ENCODE measurements at regions not wholly inside any gene's neighbourhood (a gene's known extent, or its start where the extent isn't known, plus 50 kb on each side); places are given as distances from the start of the nearest gene placed in this dataset.

- no peak overlapping the region for H3K4me2 ChIP-seq (ENCODE audit: insufficient read depth, low read length)
- H3K4me1 ChIP-seq (ENCODE audit: insufficient read depth, low read length) = peaks cover 39% of the 10 kb centered on the region
- ATAC-seq (ENCODE audit: insufficient read depth, low read depth) (no peak), DNase-seq (peak; percentile 1)
- no peaks in the 10 kb centered on the region for H3K9me3 ChIP-seq (ENCODE audit: insufficient read depth, low read length, severe bottlenecking)
- H4K20me1 ChIP-seq (ENCODE audit: insufficient read depth, low read length) = no peaks in the 10 kb centered on the region
- TF ChIP-seq CTCF (IDR thresholded peaks at IDR 0.05; ENCODE audit: borderline replicate concordance, extremely low read depth, low read length, poor library complexity, severe bottlenecking) (no peak), EZH2 (IDR thresholded peaks at IDR 0.05; ENCODE audit: borderline replicate concordance, low read depth, low read length, severe bottlenecking) (no peak)
- H3K27ac ChIP-seq (ENCODE audit: low read length) = no peak overlapping the region; the same call in 1 of the 2 replicates
- no peak overlapping the region for H3K9ac ChIP-seq (ENCODE audit: low read depth, low read length)
- no peak overlapping the region for H3K4me3 ChIP-seq (ENCODE audit: low read depth in 1 of 2, low read length in 2 of 2)
- H3K27me3 ChIP-seq (ENCODE audit: insufficient read depth, low read length, poor library complexity) = no peaks in the 10 kb centered on the region
- no peaks in the 10 kb centered on the region for H3K36me3 ChIP-seq (ENCODE audit: insufficient read depth, low read length)
- no peak overlapping the region for H2AFZ ChIP-seq (ENCODE audit: low read depth, low read length)
- H3K79me2 ChIP-seq (ENCODE audit: insufficient read depth, low read length) = no peaks in the 10 kb centered on the region
These were observed 317.5 kb upstream of the RTL1 start for GRCh38 chr14:101220921-101221510.

- Histone ChIP-seq H3K4me3 (ENCODE audit: low read depth in 1 of 2, low read length in 2 of 2) (no peak overlapping the region), H3K9ac (ENCODE audit: low read depth, low read length) (no peak overlapping the region), H3K9me3 (ENCODE audit: insufficient read depth, low read length, severe bottlenecking) (no peaks in the 10 kb centered on the region), H3K79me2 (ENCODE audit: insufficient read depth, low read length) (no peaks in the 10 kb centered on the region), H3K27me3 (ENCODE audit: insufficient read depth, low read length, poor library complexity) (no peaks in the 10 kb centered on the region), H3K27ac (ENCODE audit: low read length) (peak overlapping the region; percentile 54), H2AFZ (ENCODE audit: low read depth, low read length) (no peak overlapping the region), H4K20me1 (ENCODE audit: insufficient read depth, low read length) (no peaks in the 10 kb centered on the region), H3K4me2 (ENCODE audit: insufficient read depth, low read length) (no peak overlapping the region), H3K36me3 (ENCODE audit: insufficient read depth, low read length) (no peaks in the 10 kb centered on the region), H3K4me1 (ENCODE audit: insufficient read depth, low read length) (peaks cover 45% of the 10 kb centered on the region)
- peak; percentile 3 for DNase-seq
- ATAC-seq (ENCODE audit: insufficient read depth, low read depth) = no peak
- TF ChIP-seq CTCF (IDR thresholded peaks at IDR 0.05; ENCODE audit: borderline replicate concordance, extremely low read depth, low read length, poor library complexity, severe bottlenecking) = no peak
- TF ChIP-seq EZH2 (IDR thresholded peaks at IDR 0.05; ENCODE audit: borderline replicate concordance, low read depth, low read length, severe bottlenecking) = no peak
These were observed 318.1 kb upstream of the RTL1 start for GRCh38 chr14:101221549-101222160.

GRCh38 chr14:101222362-101223070 is 319.0 kb upstream of the RTL1 start:
- peak; percentile 4 for DNase-seq
- Histone ChIP-seq H3K9ac (ENCODE audit: low read depth, low read length) (peak overlapping the region; percentile 20; the same call in 1 of the 2 replicates), H4K20me1 (ENCODE audit: insufficient read depth, low read length) (no peaks in the 10 kb centered on the region), H3K36me3 (ENCODE audit: insufficient read depth, low read length) (no peaks in the 10 kb centered on the region), H2AFZ (ENCODE audit: low read depth, low read length) (no peak overlapping the region), H3K79me2 (ENCODE audit: insufficient read depth, low read length) (no peaks in the 10 kb centered on the region), H3K4me3 (ENCODE audit: low read depth in 1 of 2, low read length in 2 of 2) (no peak overlapping the region), H3K9me3 (ENCODE audit: insufficient read depth, low read length, severe bottlenecking) (no peaks in the 10 kb centered on the region), H3K4me2 (ENCODE audit: insufficient read depth, low read length) (no peak overlapping the region), H3K27me3 (ENCODE audit: insufficient read depth, low read length, poor library complexity) (no peaks in the 10 kb centered on the region), H3K27ac (ENCODE audit: low read length) (peak overlapping the region; percentile 96), H3K4me1 (ENCODE audit: insufficient read depth, low read length) (peaks cover 54% of the 10 kb centered on the region)
- ATAC-seq (ENCODE audit: insufficient read depth, low read depth) = no peak
- TF ChIP-seq CTCF (IDR thresholded peaks at IDR 0.05; ENCODE audit: borderline replicate concordance, extremely low read depth, low read length, poor library complexity, severe bottlenecking) (no peak), EZH2 (IDR thresholded peaks at IDR 0.05; ENCODE audit: borderline replicate concordance, low read depth, low read length, severe bottlenecking) (no peak)
